GM18505 (cell line): ENCODE measurements at regions not wholly inside any gene's neighbourhood (a gene's known extent, or its start where the extent isn't known, plus 50 kb on each side); places are given as distances from the start of the nearest gene placed in this dataset.

ENCODE experiments used
- ATAC-seq: cut with Tn5 transposase; IDR thresholded peaks from one replicate; pipeline ENCODE4 v1.9.1; 2021; ENCODE audit not compliant: unreplicated experiment
- POLR2A ChIP-seq: IDR thresholded peaks from 4 replicates; pipeline ENCODE4 v1.6.1; 2011; ENCODE audit warnings: borderline replicate concordance; ENCODE audit not compliant: insufficient read depth, insufficient read length; ENCODE audit errors: extremely low read depth

DNA sequence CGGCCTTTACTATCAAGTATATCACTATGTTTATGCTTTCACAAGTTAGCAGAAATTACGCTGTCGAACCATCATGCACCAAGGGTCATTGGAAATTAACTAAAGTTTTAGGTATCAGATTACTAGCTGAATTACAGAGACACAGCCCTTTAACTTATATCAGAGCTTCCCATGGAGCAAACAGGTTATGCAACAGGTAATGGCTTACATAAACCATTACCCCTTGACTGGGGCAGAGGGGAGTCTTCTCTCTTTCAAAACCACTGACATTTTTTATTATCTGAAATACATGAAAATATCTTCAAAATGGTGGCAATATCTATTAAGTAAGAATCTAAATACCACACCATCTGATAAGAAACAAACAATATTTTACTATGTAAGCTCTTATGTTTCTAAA is 1692.9 kb upstream of the SLC10A2 start:
- ATAC-seq = no peak
- TF ChIP-seq POLR2A = no peak

DNA sequence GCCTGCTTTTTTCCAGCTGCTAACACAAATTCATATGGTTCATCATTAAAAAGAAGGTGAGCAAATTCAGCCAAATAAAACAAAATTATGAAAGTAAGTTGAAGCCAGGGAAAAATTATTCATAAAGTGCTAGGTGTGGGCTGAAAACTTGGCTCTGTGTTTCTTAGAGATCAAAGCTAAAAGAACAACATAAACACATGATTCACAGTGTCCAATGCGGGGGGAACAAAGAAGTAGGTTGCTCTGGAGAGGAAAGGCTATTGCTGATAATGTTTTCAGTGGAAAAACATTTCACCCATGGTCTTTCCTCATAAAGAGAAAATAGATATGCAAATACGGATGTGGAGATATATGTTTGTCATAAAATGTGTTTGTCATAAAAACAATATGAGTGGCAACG is 1691.5 kb upstream of the SLC10A2 start:
- no peak for TF ChIP-seq POLR2A
- no peak for ATAC-seq

- TF ChIP-seq POLR2A = no peak
These were observed 1684.2 kb upstream of the SLC10A2 start for GRCh38 chr13:104750377-104750776.

GRCh38 chr13:104740641-104741222 is 1674.5 kb upstream of the SLC10A2 start:
- ATAC-seq = no peak
- no peak for TF ChIP-seq POLR2A

More at GRCh38 chr13:104750377-104750776, 1684.2 kb upstream of the SLC10A2 start:
- no peak for ATAC-seq

DNA sequence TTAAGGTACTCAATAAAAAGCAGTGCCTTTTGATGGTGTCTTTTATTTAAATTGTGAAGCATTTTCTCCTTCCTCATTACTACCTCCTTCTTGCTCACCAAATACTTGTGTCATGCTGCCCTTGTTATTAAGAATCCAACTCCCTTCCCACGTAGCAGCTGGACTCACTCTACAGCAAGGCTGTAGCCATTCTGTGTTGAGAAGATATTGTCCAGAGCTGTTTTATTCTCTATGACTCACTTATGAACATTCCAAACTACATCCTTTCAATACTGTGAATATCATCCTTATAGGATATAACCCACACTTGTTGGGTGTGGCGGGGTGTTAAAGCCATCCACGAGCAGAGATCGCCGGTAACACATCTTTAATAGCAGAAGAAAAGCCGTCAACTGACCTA is 1671.5 kb upstream of the SLC10A2 start:
- TF ChIP-seq POLR2A = no peak
- ATAC-seq = no peak

- no peak for ATAC-seq
- TF ChIP-seq POLR2A = no peak
These were observed 1667.2 kb upstream of the SLC10A2 start for GRCh38 chr13:104733427-104733826.

DNA sequence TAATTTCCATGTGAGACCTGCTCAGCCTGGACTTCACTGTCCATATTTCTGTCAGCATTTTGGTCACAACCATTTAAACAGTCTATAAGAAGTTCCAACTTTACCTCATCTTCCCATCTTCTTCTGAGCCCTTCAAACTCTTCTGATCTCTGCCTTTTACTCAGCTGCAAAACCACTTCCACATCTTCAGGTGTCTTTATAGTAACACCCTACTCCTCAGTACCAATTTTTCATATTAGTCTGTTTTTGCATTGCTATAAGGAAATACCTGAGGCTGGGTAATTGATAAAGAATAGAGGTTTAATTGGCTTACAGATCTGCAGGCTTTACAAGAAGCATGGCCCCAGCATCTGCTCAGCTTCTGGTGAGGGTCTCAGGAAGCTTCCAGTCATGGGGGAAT is 1648.9 kb upstream of the SLC10A2 start:
- no peak for ATAC-seq

GRCh38 chr13:104705031-104705750 is 1639.0 kb upstream of the SLC10A2 start:
- no peak for TF ChIP-seq POLR2A
- no peak for ATAC-seq

More for the DNA sequence above, 1648.9 kb upstream of the SLC10A2 start:
- TF ChIP-seq POLR2A = no peak

DNA sequence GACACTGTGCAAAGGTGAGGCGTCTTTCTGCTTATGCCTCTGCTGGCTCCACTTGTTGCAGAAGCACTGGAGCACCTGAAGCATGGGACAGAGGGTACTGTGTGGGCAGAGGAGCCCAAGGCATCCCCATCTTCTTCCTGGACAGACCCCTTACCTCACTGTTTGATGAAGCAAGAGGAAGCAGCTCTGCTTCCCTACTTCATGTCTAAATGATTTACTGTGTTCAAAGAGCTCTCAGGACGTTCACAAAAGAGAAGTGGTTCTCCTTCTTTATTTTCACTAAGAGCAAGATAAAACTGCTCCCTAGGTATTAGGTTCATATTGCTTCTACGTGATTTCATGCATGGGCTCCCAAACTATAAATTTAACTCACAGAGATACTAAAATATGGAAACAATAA is 1635.4 kb upstream of the SLC10A2 start:
- no peak for TF ChIP-seq POLR2A
- ATAC-seq = no peak

DNA sequence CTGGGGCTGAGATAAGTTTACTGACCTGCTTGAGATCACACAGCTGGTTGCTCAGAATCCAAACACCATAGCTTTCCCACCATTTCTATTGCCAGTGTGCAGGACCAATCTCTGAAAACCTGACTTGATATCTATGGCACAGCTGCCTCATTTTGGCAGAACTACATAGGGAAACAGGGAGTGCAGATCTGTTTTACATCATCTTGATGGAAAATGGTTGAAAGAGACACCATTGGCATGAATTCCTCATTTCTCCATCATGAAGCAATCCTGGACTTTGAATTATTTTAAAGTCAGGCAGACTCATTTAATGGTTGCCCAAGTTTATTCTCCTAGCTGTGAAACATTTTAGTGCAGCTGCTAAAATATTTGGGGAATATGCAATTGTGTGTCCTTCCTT is 1628.2 kb upstream of the SLC10A2 start:
- ATAC-seq = no peak
- no peak for TF ChIP-seq POLR2A

GRCh38 chr13:104693126-104693525 is 1626.9 kb upstream of the SLC10A2 start:
- ATAC-seq = no peak
- no peak for TF ChIP-seq POLR2A

GRCh38 chr13:104691767-104692467 is 1625.7 kb upstream of the SLC10A2 start:
- no peak for TF ChIP-seq POLR2A
- ATAC-seq = no peak

- ATAC-seq = no peak
- no peak for TF ChIP-seq POLR2A
These were observed 1620.3 kb upstream of the SLC10A2 start for GRCh38 chr13:104686484-104686883.

DNA sequence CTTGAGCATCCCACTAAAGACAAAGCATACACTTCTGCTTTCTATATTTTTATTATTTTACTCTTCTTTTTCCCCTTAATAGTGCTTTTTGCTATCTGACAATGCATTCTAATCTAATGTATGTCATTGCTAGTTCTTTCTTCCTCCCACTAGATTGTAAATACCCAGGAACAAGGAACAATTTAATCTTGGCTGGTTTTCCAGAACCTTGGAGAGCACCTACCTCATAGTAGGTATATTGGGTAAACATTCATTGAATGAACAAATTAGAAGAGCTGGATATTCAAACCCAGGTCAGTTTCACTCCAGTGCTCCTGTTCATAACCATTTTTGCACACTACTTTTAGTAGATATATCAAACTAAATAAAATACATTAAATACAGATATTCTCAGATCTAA is 1617.6 kb upstream of the SLC10A2 start:
- no peak for TF ChIP-seq POLR2A
- ATAC-seq = no peak

GRCh38 chr13:104678161-104678560 is 1611.9 kb upstream of the SLC10A2 start:
- TF ChIP-seq POLR2A = no peak
- no peak for ATAC-seq

DNA sequence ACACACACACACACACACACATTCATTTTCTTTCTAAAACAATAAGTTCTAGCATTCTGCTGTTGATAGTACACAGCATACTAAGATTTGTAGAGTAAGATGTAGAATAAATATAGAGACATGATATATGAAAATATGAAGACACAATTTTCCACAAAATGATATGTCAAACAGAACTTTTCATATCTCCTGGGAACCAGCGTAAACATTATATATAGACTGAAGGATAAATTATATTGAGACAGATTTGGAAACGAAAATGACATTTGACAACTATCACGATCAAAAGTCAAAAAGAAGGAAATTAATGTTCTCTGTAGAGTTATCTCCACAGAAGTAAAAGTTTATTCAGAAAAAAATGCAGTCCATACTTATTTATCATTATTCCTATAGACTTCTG is 1605.7 kb upstream of the SLC10A2 start:
- TF ChIP-seq POLR2A = no peak
- ATAC-seq = no peak
